ENCODE measurements at regions not wholly inside any gene's neighbourhood (a gene's known extent, or its start where the extent isn't known, plus 50 kb on each side); places are given as distances from the start of the nearest gene placed in this dataset.
"Not testable (repeated sequence)": the region's sequence is repeated elsewhere in the genome, so short reads cannot be mapped to it uniquely, and the experiment has no call there.

DNA sequence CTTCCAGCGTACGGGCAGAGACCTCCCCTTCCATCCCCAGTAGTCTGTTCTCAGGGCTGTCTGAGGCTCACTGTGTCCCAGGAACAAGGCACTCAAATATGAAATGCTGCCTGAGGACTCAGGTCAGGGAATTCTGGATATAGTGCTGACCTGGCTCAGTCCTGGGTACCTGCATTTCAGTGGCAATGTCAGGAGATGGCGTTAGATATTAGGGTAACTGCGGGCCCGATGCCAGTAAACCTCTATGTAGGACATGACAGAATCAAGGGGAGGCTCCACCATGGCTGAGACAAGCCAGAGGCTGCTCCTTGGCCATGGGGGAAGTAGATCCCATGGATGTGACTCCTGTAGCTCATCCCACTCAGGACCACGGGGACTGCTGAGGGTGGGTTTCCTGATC is 131.7 kb downstream of the ZNF280B start:
- not testable (repeated sequence) for H3K9me3 ChIP-seq (ENCODE audit: control insufficient read depth, low read depth, low read length); H3K36me3 ChIP-seq (ENCODE audit: control insufficient read depth, low read depth, low read length); H3K27ac ChIP-seq (ENCODE audit: low read length); H3K9ac ChIP-seq (ENCODE audit: low read length); H3K4me3 ChIP-seq (ENCODE audit: low read length); H3K4me1 ChIP-seq (ENCODE audit: control insufficient read depth, low read depth, low read length)
- peaks cover 100% of the 10 kb centered on the region for H3K27me3 ChIP-seq (ENCODE audit: control insufficient read depth, insufficient read depth, low read length)

DNA sequence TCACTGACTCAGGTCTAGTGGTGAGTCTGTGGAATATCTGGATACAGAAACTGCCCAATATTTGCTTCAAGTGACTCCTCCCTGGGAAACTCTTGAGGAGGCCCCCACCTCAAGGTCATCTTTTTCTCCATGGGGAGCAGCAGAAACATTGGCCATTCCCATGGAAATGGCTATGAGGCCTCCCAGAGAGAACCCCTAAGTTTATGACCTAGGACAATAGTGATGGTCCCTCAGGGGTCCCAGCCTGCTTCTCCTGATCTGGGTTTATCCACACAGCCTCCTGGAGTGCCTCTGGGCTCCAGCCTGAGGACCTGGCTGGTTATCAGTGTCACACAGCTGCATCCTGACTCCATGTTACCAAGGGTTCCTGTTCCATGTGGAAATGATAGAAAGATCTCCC is 131.2 kb downstream of the ZNF280B start:
- no peak overlapping the region for H3K9ac ChIP-seq (ENCODE audit: low read length)
- H3K36me3 ChIP-seq (ENCODE audit: control insufficient read depth, low read depth, low read length): no peaks in the 10 kb centered on the region
- H3K9me3 ChIP-seq (ENCODE audit: control insufficient read depth, low read depth, low read length): no peaks in the 10 kb centered on the region
- H3K4me1 ChIP-seq (ENCODE audit: control insufficient read depth, low read depth, low read length): no peaks in the 10 kb centered on the region
- H3K27ac ChIP-seq (ENCODE audit: low read length): no peak overlapping the region
- peaks cover 100% of the 10 kb centered on the region for H3K27me3 ChIP-seq (ENCODE audit: control insufficient read depth, insufficient read depth, low read length)
- no peak overlapping the region for H3K4me3 ChIP-seq (ENCODE audit: low read length)

DNA sequence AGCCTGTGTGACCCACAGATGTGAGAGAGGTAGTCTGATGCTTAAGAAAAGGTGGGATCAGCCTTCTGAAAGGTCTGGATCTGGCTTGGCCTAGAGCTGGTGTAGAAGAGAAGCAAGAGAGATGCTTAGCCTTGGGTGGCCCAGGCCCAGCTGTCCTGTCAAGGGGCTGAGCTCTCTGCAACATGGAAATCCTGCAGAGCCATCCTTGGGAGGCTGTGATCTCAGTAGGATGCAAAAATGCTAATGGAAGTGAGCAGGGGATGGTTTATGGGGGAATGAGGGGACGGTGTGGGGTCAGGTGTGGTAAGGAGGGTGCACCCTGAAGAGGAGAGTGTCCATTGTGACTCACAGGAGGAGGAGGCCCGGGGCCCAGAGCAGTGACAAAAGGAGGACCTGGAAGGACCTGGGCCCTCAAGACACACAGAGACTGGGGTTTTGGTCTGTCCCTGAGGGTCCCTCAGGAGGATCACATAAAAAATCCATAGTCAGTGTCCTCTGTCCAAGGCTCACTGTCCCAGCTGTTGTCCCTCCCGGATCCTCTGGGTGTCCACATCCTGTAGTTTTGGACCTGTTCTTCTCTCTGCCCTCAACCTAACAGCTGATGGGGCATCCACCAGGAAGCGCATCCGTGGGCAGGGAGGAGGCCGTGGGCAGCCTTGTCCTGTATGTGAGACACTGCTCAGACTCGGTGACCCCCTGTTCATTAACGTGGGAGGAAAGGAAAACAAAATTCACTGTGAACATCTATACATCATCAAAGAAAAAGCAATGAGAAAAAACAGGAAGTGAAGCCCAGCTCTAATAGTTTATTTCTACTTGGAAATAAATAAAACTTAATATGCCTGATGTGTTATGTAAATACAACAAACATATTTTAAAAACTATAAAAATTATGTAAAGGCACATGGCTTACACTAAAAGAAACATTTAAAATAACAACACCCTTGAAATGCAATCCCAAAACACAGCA is 129.8 kb downstream of the ZNF280B start:
- H3K9me3 ChIP-seq (ENCODE audit: control insufficient read depth, low read depth, low read length): no peaks in the 10 kb centered on the region
- H3K27ac ChIP-seq (ENCODE audit: low read length): no peak overlapping the region
- H3K4me3 ChIP-seq (ENCODE audit: low read length): no peak overlapping the region
- no peaks in the 10 kb centered on the region for H3K36me3 ChIP-seq (ENCODE audit: control insufficient read depth, low read depth, low read length)
- peaks cover 100% of the 10 kb centered on the region for H3K27me3 ChIP-seq (ENCODE audit: control insufficient read depth, insufficient read depth, low read length)
- no peaks in the 10 kb centered on the region for H3K4me1 ChIP-seq (ENCODE audit: control insufficient read depth, low read depth, low read length)
- no peak overlapping the region for H3K9ac ChIP-seq (ENCODE audit: low read length)

DNA sequence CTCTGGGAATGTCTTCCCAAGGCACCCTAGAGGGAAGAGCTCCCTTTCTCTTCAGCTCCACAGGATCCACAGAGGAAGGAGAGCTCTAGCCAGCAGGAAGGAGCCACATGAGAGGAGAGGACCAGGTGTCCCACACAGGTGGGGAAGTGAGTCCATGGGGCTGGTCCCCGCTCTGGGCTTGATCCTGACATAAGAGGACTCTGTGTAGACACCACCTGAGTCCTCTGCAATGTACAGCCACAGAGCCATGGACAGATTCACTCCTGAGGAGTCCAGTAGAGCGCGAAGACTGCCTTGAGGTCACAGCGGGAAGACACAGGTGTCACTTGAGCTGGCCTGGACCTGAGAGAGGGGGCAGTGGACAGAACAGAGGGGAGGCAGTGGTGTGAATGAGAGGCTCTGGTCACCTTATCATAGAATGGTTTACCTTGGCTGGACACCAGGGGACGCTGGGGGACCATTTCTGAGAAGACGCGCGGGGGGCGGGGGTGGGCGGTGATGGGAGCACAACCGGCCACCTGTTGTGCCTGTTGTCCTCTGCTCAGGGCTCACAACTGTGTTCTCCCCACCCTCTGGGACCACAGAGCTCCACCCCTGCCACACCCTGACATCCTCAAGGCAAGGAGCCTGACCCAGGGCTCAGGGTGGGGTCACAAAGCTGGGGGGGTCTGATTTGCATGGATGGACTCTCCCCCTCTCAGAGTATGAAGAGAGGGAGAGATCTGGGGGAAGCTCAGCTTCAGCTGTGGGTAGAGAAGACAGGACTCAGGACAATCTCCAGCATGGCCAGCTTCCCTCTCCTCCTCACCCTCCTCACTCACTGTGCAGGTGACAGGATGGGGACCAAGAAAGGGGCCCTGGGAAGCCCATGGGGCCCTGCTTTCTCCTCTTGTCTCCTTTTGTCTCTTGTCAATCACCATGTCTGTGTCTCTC is 128.2 kb downstream of the ZNF280B start:
- Histone ChIP-seq H3K4me3 (ENCODE audit: low read length) (no peak overlapping the region), H3K9me3 (ENCODE audit: control insufficient read depth, low read depth, low read length) (no peaks in the 10 kb centered on the region), H3K27me3 (ENCODE audit: control insufficient read depth, insufficient read depth, low read length) (peaks cover 100% of the 10 kb centered on the region), H3K27ac (ENCODE audit: low read length) (no peak overlapping the region), H3K36me3 (ENCODE audit: control insufficient read depth, low read depth, low read length) (no peaks in the 10 kb centered on the region), H3K4me1 (ENCODE audit: control insufficient read depth, low read depth, low read length) (no peaks in the 10 kb centered on the region), H3K9ac (ENCODE audit: low read length) (no peak overlapping the region)

DNA sequence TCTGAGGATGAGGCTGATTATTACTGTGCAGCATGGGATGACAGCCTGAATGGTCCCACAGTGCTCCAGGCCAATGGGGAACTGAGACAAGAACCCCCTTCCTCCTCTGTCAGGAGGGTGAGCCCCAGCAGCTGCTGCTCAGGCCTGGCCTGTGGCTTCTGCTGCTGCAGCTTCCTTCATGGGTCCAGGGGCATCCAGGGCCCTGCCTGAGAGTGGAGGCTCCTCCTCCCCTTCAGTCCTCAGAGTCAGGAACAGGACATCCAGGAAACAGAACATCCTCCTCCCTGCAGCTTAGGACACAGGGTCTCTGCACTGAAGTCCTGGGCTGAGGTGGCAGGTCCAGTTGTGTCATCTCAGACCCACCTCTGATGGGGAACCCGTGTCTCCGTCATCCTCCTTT is 127.2 kb downstream of the ZNF280B start:
- H3K9me3 ChIP-seq (ENCODE audit: control insufficient read depth, low read depth, low read length); H3K4me3 ChIP-seq (ENCODE audit: low read length); H3K9ac ChIP-seq (ENCODE audit: low read length); H3K36me3 ChIP-seq (ENCODE audit: control insufficient read depth, low read depth, low read length); H3K4me1 ChIP-seq (ENCODE audit: control insufficient read depth, low read depth, low read length); H3K27ac ChIP-seq (ENCODE audit: low read length): not testable (repeated sequence)
- peaks cover 100% of the 10 kb centered on the region for H3K27me3 ChIP-seq (ENCODE audit: control insufficient read depth, insufficient read depth, low read length)

DNA sequence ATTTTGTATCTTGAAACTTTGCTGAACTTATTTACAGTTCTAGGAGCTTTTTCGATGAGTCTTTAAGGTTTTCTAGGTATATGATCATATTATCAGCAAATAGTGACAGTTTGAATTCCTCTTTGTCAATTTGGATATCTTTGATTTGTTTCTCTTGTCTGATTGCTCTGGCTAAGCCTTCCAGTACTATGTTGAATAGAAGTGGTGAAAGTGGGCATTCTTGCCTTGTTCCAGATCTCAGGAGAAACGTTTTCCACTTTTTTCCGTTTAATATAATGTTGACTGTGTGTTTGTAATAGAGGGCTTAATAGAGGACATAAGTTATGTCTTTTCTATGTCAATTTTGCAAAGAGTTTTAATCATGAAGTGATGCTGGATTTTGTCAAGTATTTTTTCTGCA is 124.3 kb downstream of the ZNF280B start:
- Histone ChIP-seq H3K36me3 (ENCODE audit: control insufficient read depth, low read depth, low read length) (no peaks in the 10 kb centered on the region), H3K4me3 (ENCODE audit: low read length) (no peak overlapping the region), H3K4me1 (ENCODE audit: control insufficient read depth, low read depth, low read length) (no peaks in the 10 kb centered on the region), H3K9ac (ENCODE audit: low read length) (no peak overlapping the region), H3K27ac (ENCODE audit: low read length) (no peak overlapping the region), H3K9me3 (ENCODE audit: control insufficient read depth, low read depth, low read length) (no peaks in the 10 kb centered on the region), H3K27me3 (ENCODE audit: control insufficient read depth, insufficient read depth, low read length) (peaks cover 100% of the 10 kb centered on the region)

DNA sequence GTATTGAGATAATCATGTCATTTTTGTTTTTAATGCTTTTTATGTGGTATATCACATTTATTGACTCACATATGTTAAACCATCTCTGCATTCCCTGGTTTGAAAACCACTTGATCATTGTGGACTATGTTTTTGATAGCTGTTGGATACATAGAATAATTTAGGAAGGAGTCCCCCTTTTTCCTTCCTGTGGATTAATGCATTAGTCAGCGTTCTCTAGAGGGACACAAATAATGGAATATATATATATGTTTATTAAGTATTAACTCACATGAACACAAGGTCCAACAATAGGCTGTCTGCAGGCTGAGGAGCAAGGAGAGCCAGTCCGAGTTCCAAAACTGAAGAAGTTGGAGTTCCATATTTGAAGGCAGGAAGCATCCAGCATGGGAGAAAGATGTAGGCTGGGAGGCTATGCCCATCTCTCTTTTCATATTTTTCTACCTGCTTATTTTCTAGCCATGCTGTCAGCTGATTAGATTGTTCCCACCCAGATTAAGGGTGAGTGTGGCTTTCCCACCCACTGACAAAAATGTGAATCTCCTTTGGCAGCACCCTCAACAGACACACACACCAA is 123.8 kb downstream of the ZNF280B start:
- H3K9me3 ChIP-seq (ENCODE audit: control insufficient read depth, low read depth, low read length): no peaks in the 10 kb centered on the region
- H3K27me3 ChIP-seq (ENCODE audit: control insufficient read depth, insufficient read depth, low read length): peaks cover 100% of the 10 kb centered on the region
- no peak overlapping the region for H3K4me3 ChIP-seq (ENCODE audit: low read length)
- no peak overlapping the region for H3K9ac ChIP-seq (ENCODE audit: low read length)
- H3K27ac ChIP-seq (ENCODE audit: low read length): no peak overlapping the region
- no peaks in the 10 kb centered on the region for H3K4me1 ChIP-seq (ENCODE audit: control insufficient read depth, low read depth, low read length)
- no peaks in the 10 kb centered on the region for H3K36me3 ChIP-seq (ENCODE audit: control insufficient read depth, low read depth, low read length)

DNA sequence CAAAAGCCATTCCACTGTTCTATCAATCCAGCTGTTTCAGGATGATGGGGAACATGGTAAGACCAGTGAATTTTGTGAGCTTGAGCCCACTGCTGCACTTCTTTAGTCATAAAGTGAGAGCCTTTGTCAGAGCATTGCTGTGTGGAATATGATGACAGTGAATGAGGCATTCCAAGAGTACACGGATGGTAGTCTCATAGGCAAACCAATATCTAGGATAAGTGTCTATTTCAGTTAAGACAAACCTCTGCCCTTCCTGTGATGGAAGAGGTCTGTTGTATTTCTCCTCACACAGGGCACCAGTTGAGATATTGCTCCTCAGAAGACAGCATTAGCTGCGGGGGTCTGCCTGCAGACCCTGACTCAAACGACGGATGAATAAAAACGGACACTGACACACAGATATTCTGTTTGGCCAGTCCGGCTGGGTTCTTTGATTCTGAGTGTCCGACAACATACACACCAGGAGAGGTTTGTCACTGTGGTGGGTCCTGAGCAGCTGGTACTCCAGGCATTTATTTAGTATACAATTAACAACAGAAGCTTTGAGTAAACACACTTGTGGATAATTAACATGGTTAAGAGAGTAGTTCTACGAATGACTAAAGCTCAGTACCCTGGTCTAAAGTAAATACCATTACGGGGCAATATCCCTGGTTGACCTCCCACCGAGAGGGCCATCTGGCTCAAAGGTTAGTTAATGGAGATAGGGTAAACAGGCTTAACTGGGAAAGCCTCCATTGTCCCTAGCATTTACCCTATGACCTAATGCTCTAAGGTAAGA is 121.7 kb downstream of the ZNF280B start:
- Histone ChIP-seq H3K27me3 (ENCODE audit: control insufficient read depth, insufficient read depth, low read length) (peaks cover 100% of the 10 kb centered on the region), H3K4me3 (ENCODE audit: low read length) (no peak overlapping the region), H3K27ac (ENCODE audit: low read length) (no peak overlapping the region), H3K9me3 (ENCODE audit: control insufficient read depth, low read depth, low read length) (no peaks in the 10 kb centered on the region), H3K36me3 (ENCODE audit: control insufficient read depth, low read depth, low read length) (no peaks in the 10 kb centered on the region), H3K9ac (ENCODE audit: low read length) (no peak overlapping the region), H3K4me1 (ENCODE audit: control insufficient read depth, low read depth, low read length) (no peaks in the 10 kb centered on the region)

DNA sequence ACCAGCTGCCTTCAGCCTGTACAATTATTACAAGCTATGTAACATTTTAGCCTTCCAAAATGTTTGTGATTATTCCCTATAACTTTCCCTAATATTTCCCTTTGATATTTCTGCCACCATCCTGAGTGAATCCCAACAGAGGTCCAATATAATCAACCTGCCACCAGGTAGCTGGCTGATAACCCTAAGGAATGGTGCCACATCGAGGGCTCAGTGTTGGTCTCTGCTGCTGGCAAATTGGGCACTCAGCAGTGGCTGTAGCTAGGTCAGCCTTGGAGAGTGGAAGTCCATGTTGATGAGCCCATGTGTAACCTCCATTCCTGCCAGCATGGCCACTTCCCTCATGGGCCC is 121.2 kb downstream of the ZNF280B start:
- H3K4me1 ChIP-seq (ENCODE audit: control insufficient read depth, low read depth, low read length): no peaks in the 10 kb centered on the region
- no peaks in the 10 kb centered on the region for H3K9me3 ChIP-seq (ENCODE audit: control insufficient read depth, low read depth, low read length)
- H3K27me3 ChIP-seq (ENCODE audit: control insufficient read depth, insufficient read depth, low read length): peaks cover 100% of the 10 kb centered on the region
- H3K9ac ChIP-seq (ENCODE audit: low read length): no peak overlapping the region
- no peak overlapping the region for H3K27ac ChIP-seq (ENCODE audit: low read length)
- no peaks in the 10 kb centered on the region for H3K36me3 ChIP-seq (ENCODE audit: control insufficient read depth, low read depth, low read length)
- no peak overlapping the region for H3K4me3 ChIP-seq (ENCODE audit: low read length)

DNA sequence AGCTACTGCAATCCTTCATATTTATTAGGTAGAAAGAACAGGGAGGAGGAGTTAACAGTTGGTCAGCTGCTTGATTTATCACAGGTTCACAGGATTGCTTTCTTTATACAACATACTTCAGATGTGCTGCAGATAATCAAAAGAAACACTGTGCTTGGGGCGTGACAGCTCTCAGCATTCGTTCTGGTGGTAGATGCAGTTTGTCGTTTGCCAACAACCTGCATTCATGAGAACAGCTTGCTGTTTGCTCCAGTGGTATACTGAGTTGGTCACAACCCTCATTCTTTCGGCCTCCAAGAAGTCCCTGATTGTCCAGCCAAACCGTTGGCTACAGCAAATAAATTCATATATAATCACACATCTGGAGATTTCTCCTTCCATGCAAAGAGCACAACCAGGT is 120.5 kb downstream of the ZNF280B start:
- H3K9ac ChIP-seq (ENCODE audit: low read length): no peak overlapping the region
- H3K4me3 ChIP-seq (ENCODE audit: low read length): no peak overlapping the region
- no peaks in the 10 kb centered on the region for H3K36me3 ChIP-seq (ENCODE audit: control insufficient read depth, low read depth, low read length)
- no peaks in the 10 kb centered on the region for H3K4me1 ChIP-seq (ENCODE audit: control insufficient read depth, low read depth, low read length)
- no peak overlapping the region for H3K27ac ChIP-seq (ENCODE audit: low read length)
- H3K9me3 ChIP-seq (ENCODE audit: control insufficient read depth, low read depth, low read length): no peaks in the 10 kb centered on the region
- H3K27me3 ChIP-seq (ENCODE audit: control insufficient read depth, insufficient read depth, low read length): peaks cover 100% of the 10 kb centered on the region

DNA sequence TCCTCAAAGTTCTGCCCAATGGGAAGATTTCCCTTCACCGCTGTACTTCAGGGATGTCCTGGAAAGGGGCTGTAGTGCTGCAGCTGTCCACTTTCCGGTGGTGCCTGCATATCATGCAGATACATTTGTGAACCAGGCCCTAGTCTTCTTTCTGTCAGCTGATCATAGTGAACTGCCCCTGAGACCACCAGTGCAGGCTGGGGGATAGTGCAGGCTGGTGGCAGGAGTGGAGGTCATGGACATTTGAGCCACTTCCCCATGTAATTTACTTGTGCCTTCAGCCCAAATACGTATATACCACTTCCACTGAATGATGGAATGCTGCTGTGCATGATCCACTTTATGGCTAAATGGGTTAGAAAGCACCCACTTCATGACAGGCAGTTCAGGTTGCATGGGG is 120.0 kb downstream of the ZNF280B start:
- H3K27me3 ChIP-seq (ENCODE audit: control insufficient read depth, insufficient read depth, low read length): peaks cover 100% of the 10 kb centered on the region

More for the DNA sequence above, 120.0 kb downstream of the ZNF280B start:
- no peaks in the 10 kb centered on the region for H3K9me3 ChIP-seq (ENCODE audit: control insufficient read depth, low read depth, low read length)
- H3K4me1 ChIP-seq (ENCODE audit: control insufficient read depth, low read depth, low read length): no peaks in the 10 kb centered on the region
- H3K9ac ChIP-seq (ENCODE audit: low read length): no peak overlapping the region
- no peaks in the 10 kb centered on the region for H3K36me3 ChIP-seq (ENCODE audit: control insufficient read depth, low read depth, low read length)
- H3K4me3 ChIP-seq (ENCODE audit: low read length): no peak overlapping the region
- no peak overlapping the region for H3K27ac ChIP-seq (ENCODE audit: low read length)

All from iPS-18a (cell line).